Esophagus muscularis mucosa (tissue), 4 donors: ENCODE measurements at regions not wholly inside any gene's neighbourhood (a gene's known extent, or its start where the extent isn't known, plus 50 kb on each side); places are given as distances from the start of the nearest gene placed in this dataset.

Experiments
- DNase-seq: peaks from one replicate; pipeline ENCODE4 v3.0.0-alpha.2; 2017; ENCODE audit errors: extremely low spot score
- H3K27ac ChIP-seq, 4 donors: fragments of 200-600 bp; sonication (generic); replicated peaks in 1 of 4; 1 replicate in 3 of 4; 2 replicates in 1 of 4; pipeline ENCODE4 v1.5.1; 2016 to 2019; ENCODE audit warnings: mild to moderate bottlenecking in 1 of 4
- H3K27me3 ChIP-seq, 4 donors: fragments of 200-600 bp; sonication (generic); one replicate each; pipeline versions ENCODE4 v1.5.1 to v1.6.0; 2016 to 2019
- H3K36me3 ChIP-seq, 4 donors: fragments of 200-600 bp; sonication (generic); one replicate each; pipeline ENCODE4 v1.5.1; 2016 to 2019
- H3K4me1 ChIP-seq, 4 donors: fragments of 200-600 bp; sonication (generic); one replicate each; pipeline ENCODE4 v1.5.1; 2016 to 2019
- H3K4me3 ChIP-seq, 4 donors: fragments of 200-600 bp; sonication (generic); 1 replicate in 2 of 4; 2 replicates in 2 of 4; pipeline ENCODE4 v1.5.1; 2016 to 2019; ENCODE audit warnings: mild to moderate bottlenecking in 4 of 4, moderate library complexity in 1 of 4
- H3K9me3 ChIP-seq, 4 donors: fragments of 200-600 bp; sonication (generic); 1 replicate in 3 of 4; 2 replicates in 1 of 4; pipeline ENCODE4 v1.5.1; 2016 to 2019
- CTCF ChIP-seq, 3 experiments: fragments of 200-600 bp in 2 of 3; fragments of 450-650 bp in 1 of 3; sonication (generic) in 2 of 3; IDR thresholded peaks; one replicate each; pipeline ENCODE4 v1.5.1; 2017 to 2019; ENCODE audit warnings: antibody characterized with exemption in 3 of 3, mild to moderate bottlenecking in 2 of 3, moderate library complexity in 1 of 3
- EP300 ChIP-seq: sonication (generic); formaldehyde crosslinking; IDR thresholded peaks from one replicate; pipeline ENCODE4 v1.6.1; 2017; ENCODE audit warnings: antibody characterized with exemption
- POLR2A ChIP-seq: fragments of 450-650 bp; IDR thresholded peaks from one replicate; pipeline ENCODE4 v1.6.1; 2017; ENCODE audit warnings: antibody characterized with exemption, moderate library complexity, mild to moderate bottlenecking, low read depth
- POLR2AphosphoS5 ChIP-seq, 2 donors: sonication (generic); formaldehyde crosslinking; IDR thresholded peaks; one replicate each; pipeline ENCODE4 v1.6.1; 2017; ENCODE audit warnings: antibody characterized with exemption in 2 of 2
- WGBS: methylation state at CpG from one replicate; pipeline ENCODE4 v1.1.5; 2018; 5-methylcytosine and 5-hydroxymethylcytosine counted together
- intact Hi-C: fragments of 100-400 bp; cut with DNase I; formaldehyde crosslinking; loops from one replicate; pipeline ENCODE4 v1.15.1; 2023

GRCh38 chr22:48691431-48691851, 1136.2 kb downstream of the BRD1 start:
- no peaks in the 10 kb centered on the region for H3K36me3 ChIP-seq
- no peak overlapping the region for H3K4me3 ChIP-seq
- TF ChIP-seq POLR2AphosphoS5 (IDR thresholded peaks at IDR 0.05) (no peak), CTCF (IDR thresholded peaks at IDR 0.05) (no peak), EP300 (no peak), POLR2A (no peak)
- intact Hi-C loops: no loop called here
- no peaks in the 10 kb centered on the region for H3K9me3 ChIP-seq
- WGBS: 88% methylated on average over 6 of the region's 21 CpGs
- H3K27ac ChIP-seq: no peak overlapping the region
- no peak for DNase-seq
- no peaks in the 10 kb centered on the region for H3K4me1 ChIP-seq
- peaks cover 0 to 35% (median 0%) of the 10 kb centered on the region in 4 donors for H3K27me3 ChIP-seq

- H3K4me1 ChIP-seq: no peaks in the 10 kb centered on the region
- 95% methylated on average over 10 of the region's 24 CpGs for WGBS
- no peaks in the 10 kb centered on the region for H3K9me3 ChIP-seq
- no peak overlapping the region for H3K27ac ChIP-seq
- H3K4me3 ChIP-seq: no peak overlapping the region
- H3K36me3 ChIP-seq: no peaks in the 10 kb centered on the region
- peaks cover 0 to 32% (median 0%) of the 10 kb centered on the region in 4 donors for H3K27me3 ChIP-seq
- no peak for DNase-seq
- no peak for TF ChIP-seq EP300
- TF ChIP-seq POLR2AphosphoS5 (IDR thresholded peaks at IDR 0.05): no peak
- intact Hi-C loops: no loop called here
Measured at GRCh38 chr22:48690583-48691317, 1136.9 kb downstream of the BRD1 start.

GRCh38 chr22:48689206-48689605, 1138.5 kb downstream of the BRD1 start:
- H3K9me3 ChIP-seq: no peaks in the 10 kb centered on the region
- no peak for TF ChIP-seq POLR2A
- TF ChIP-seq POLR2AphosphoS5 (IDR thresholded peaks at IDR 0.05): no peak
- no peak for TF ChIP-seq EP300
- no peak for TF ChIP-seq CTCF (IDR thresholded peaks at IDR 0.05)
- H3K4me1 ChIP-seq: no peaks in the 10 kb centered on the region
- H3K4me3 ChIP-seq: no peak overlapping the region
- H3K27ac ChIP-seq: no peak overlapping the region
- WGBS: 96% methylated on average over 15 of the region's 18 CpGs
- no peak for DNase-seq
- intact Hi-C loops: no loop called here
- peaks cover 0 to 29% (median 0%) of the 10 kb centered on the region in 4 donors for H3K27me3 ChIP-seq
- no peaks in the 10 kb centered on the region for H3K36me3 ChIP-seq

- 77% methylated on average over 4 of the region's 4 CpGs for WGBS
- Histone ChIP-seq H3K9me3 (no peaks in the 10 kb centered on the region), H3K36me3 (no peaks in the 10 kb centered on the region), H3K27ac (no peak overlapping the region), H3K27me3 (peaks cover 0 to 29% (median 0%) of the 10 kb centered on the region in 4 donors), H3K4me3 (no peak overlapping the region), H3K4me1 (no peaks in the 10 kb centered on the region)
- intact Hi-C loops: no loop called here
- TF ChIP-seq CTCF (IDR thresholded peaks at IDR 0.05) (no peak), POLR2AphosphoS5 (IDR thresholded peaks at IDR 0.05) (no peak), EP300 (no peak)
- no peak for DNase-seq
Measured at GRCh38 chr22:48688366-48688765, 1139.3 kb downstream of the BRD1 start.

GRCh38 chr22:48687606-48688005, 1140.1 kb downstream of the BRD1 start:
- Histone ChIP-seq H3K9me3 (no peaks in the 10 kb centered on the region), H3K36me3 (no peaks in the 10 kb centered on the region), H3K27ac (no peak overlapping the region), H3K4me3 (no peak overlapping the region), H3K27me3 (peaks cover 0 to 29% (median 0%) of the 10 kb centered on the region in 4 donors), H3K4me1 (no peaks in the 10 kb centered on the region)
- 77% methylated on average over 6 of the region's 6 CpGs for WGBS
- DNase-seq: no peak
- TF ChIP-seq POLR2AphosphoS5 (IDR thresholded peaks at IDR 0.05) (no peak), EP300 (no peak), POLR2A (no peak), CTCF (IDR thresholded peaks at IDR 0.05) (no peak)
- intact Hi-C loops: no loop called here
